Amygdala (tissue), 56 donors: ENCODE measurements at regions not wholly inside any gene's neighbourhood (a gene's known extent, or its start where the extent isn't known, plus 50 kb on each side); places are given as distances from the start of the nearest gene placed in this dataset.
"Not testable (repeated sequence)": the region's sequence is repeated elsewhere in the genome, so short reads cannot be mapped to it uniquely, and the experiment has no call there.

Experiments
- DNase-seq, 56 donors: peaks; one replicate each; lab custom pipeline; 2025; lab: John Stamatoyannopoulos, UW

- no peak for DNase-seq
Measured at GRCh38 chr16:48011466-48011865, 144.3 kb downstream of the ABCC12 start.

DNA sequence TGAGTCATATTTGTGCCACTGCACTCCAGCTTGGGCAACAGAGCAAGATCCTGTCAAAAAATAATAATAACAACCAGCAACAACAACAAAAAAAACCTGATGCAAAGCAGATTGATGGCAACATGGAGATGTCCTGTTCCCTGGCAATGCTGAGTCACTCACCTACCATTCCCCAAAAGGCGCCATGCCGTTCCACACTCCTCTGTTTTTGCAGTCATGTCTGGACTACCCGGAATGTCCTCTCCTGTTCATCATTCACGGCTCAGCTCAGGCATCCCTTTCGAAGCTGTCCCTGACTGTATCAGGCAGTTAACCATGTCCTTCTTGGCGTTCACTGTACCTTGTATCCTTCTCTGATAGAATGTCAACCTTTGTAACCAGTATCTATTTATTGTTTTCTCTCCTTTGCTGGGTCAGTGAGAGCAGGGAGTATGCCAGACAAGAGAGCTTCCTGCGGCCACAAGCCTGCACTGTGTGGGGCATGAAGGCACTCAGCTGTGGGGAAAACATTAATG is 147.7 kb downstream of the ABCC12 start:
- DNase-seq: no peak

DNA sequence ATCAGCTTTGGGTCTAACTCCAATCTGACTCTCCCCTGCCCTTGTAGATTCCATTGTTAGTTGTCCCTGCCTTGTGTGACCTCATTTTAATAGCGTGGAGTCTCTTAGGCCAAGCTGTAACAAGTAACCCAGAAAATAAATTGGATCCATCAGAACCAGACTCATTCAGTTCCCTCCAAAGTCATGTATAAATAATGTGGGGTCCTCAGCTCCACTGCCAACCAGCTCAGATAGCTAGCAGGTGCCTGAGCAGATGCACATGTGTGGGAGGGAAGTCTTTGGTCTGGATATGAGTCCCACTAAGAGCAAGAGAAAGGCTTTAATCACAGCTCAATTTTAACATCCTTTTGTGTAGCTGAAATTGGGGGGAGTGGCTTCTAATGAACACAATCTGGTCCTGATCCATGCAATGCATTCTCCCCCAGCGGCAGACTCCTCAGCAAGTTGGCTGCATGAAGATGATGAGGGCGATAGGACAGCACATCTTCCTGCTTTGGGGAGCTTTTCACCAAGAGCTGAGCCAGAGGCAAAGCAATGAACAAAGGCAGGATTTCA is 151.6 kb downstream of the ABCC12 start:
- no peak for DNase-seq

- DNase-seq: no peak
Measured at GRCh38 chr16:48003206-48003907, 152.4 kb downstream of the ABCC12 start.

DNA sequence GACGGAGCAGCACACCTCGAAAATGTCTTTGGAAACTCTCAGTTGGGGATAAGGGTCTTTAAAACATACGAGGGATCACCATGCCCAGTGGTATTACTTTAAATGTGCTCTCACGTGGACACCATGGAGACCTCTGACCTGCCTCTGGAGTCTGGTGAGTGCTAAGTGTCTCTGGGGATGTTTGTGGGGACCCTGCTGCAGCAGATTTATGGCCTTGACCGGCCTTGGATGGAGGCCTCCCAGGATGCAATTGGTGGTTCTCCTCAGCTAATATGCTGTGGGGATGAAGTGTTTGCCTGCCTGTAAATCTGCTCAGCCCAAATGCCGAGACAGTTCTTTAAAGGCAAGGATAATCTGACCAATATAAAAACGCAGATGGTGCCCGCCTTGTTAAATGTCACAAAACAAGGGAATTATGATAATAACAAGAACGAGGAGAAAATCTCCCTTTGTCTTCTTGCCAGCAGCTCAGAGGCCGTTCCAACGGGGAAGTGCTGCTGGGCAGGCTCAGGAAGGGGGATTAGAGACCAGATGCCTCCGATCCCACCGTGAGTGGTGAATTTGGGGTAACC is 154.4 kb downstream of the ABCC12 start:
- no peak for DNase-seq

GRCh38 chr16:48000622-48001021 is 155.2 kb downstream of the ABCC12 start:
- DNase-seq: no peak

DNA sequence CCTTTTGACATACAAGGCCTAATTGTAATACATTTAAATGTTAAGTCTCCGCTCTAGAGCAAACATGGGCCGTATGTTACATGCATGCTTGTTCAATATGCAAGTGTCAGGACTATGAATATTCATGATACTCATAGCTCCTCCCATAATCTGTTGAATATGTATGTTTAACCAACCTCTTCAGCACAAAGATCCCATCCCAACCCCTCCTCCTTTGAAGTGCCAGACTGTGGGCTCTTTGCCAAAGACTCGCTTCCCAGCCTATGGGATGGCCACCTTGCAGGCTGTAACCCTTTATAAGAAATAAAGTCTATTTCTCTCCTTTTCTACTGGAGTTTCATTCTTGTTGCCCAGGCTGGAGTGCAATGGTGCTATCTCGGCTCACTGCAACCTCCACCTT is 156.2 kb downstream of the ABCC12 start:
- no peak for DNase-seq

DNA sequence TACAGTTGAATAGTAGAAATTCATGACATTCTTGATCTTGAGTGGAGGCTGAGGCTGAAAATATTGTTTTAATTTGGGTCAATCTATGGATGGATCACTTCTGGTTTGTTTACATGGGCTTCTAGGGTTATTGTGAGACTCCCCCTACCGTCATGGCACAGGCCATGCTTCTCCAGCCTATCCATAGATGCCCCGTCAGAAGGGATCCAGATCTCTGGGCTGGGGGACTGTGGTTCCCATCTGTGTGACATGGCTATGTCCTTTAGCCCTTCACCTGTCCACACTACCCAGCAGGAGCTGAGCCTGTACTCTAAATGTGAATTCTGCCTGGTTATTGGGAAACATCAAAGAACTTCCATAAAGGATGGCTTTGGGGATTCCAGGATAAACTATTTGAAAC is 160.4 kb downstream of the ABCC12 start:
- DNase-seq: no peak

GRCh38 chr16:47991491-47991890 is 164.3 kb downstream of the ABCC12 start:
- DNase-seq: no peak

DNA sequence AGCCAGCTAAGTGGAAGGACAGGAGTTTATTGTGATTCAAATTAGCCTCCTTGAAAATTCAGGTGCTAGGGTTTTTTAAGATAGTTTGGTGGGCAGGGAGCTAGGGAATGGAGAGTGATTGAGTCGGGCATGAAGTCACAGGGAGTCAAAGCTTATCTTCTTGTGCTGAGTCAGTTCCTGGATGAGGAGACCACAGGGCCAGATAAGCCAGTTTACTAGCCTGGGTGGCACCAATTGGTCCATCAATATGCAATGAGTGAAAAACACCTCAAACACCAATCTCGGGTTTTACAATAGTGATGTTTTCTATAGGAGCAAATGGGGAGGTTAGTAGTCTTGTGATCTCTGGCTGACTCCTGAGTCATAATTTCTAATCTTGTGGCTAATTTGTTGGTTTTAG is 165.1 kb downstream of the ABCC12 start:
- no peak for DNase-seq

DNA sequence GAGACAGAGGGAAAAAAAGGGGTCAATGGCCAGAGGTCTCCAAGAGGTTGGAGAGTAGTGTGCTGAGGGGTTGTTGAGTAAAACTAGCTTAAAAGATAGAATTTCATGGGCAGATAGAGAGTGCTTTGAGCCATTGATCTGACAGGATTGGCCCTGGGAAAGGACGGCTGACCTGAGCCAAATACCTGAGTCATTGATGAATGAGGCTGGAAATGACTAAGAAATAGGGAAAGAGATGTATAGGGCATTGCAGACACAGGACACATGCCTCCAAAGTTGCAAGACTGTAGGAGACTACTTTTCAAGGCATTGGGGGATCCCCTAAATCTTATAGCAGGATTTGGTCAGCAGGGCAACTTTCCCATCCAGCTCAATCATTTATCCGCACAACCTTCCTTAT is 168.7 kb downstream of the ABCC12 start:
- no peak for DNase-seq

DNA sequence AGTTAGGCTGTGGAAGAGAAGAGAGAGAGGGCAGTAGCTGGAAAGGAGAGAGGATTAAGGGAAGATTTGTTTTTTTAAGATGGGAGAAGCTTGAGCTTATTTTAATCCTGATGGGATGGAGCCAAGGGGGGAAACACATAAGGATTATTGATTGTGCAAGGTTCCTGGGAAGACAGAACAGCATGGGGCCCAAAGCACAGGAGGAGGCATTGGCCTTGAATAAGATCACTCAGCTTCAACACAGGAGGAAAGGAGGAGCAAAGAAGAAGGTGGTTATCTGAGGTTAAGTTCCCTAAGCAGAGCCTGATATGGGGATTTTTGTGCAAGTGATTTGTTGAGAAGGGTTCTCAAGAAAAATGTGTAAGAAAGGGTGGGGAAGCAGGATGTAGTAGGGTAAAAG is 169.8 kb downstream of the ABCC12 start:
- DNase-seq: no peak

DNA sequence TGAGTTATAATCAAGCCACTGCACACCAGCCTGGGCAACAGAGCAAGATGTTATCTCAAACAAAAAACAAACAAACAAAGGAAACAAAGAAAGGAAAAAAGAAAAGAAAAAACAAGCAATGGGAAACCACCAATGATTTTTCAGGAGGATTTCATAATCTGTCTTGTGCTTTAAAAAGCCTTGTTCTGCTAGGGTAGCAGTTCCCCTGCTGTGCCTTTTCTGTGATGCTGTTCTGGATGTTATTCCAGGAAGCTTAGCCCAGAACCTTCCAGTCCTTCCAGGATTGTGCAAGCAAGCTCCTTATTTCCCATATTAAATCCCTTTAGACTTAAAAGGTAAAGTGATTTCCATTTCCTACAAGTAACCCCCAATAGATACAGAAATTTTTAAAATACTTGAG is 171.1 kb downstream of the ABCC12 start:
- no peak for DNase-seq

DNA sequence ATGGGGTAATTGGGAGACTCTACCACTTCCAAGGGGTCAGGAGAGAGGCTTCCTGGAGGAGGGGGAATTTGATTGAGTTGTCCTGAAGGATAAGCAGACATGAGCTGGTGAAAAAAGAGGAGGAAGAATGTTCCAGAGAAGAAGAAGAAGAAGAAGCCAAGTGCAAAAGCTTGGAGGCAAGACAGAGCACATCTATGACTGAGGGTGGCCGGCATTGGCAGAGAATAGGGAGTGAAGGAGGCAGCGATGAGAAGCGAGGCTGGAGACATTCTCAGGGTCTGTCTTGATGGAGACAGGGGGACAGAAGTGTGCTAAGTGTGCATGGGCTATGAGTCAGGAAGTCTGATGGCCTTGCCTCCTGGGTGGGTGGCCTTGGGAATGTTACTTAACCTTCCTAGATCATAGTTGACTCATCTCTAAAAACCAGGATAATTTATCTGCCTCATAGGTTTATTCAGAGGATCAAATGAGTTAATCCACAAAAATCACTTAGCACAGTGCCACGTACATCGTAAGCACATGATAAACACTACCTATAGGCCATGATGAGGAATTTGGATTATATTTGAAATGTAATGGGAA is 171.7 kb downstream of the ABCC12 start:
- no peak for DNase-seq

GRCh38 chr16:47980212-47980611 is 175.6 kb downstream of the ABCC12 start:
- no peak for DNase-seq

GRCh38 chr16:47979616-47980182 is 176.1 kb downstream of the ABCC12 start:
- no peak for DNase-seq

DNA sequence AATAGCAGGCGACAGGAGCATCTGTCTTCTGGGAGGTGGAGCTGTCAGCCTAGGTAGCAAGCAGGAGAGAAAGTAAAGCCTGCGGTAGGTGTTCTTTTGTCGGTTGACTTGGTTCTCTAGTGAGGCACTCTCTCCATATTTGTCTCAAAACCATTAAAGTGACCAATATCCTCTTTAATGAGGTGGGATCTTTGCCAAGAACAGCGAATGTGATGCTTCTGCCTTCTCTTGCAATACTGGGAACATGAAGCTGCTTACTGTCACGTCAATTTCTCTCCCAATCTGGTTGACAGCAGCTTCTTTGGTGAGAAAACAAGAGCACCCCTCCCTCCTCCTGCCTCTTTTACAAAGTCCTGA is 176.7 kb downstream of the ABCC12 start:
- DNase-seq: no peak

- no peak for DNase-seq
Measured at GRCh38 chr16:47978491-47979163, 177.2 kb downstream of the ABCC12 start.

DNA sequence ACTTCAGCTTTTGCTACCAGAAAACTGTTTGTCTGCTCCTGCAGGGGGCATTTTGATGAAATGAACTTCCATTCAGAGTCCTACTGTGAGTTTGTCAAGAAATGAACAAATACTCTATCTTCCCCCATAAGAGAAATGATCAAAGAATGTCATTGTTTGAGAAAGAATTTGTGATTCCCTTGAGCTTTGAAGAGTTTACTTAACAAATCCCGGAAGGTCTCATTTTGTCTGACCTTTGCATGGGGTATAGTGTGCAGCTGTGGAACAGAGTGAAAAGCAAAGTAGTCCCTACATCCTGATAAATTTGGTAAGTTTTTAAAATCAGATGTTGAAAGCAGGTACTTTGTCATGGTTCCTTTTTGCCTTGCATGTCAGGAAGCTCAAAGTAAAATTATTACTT is 178.0 kb downstream of the ABCC12 start:
- DNase-seq: no peak

GRCh38 chr16:47976636-47977210 is 179.1 kb downstream of the ABCC12 start:
- no peak for DNase-seq

DNA sequence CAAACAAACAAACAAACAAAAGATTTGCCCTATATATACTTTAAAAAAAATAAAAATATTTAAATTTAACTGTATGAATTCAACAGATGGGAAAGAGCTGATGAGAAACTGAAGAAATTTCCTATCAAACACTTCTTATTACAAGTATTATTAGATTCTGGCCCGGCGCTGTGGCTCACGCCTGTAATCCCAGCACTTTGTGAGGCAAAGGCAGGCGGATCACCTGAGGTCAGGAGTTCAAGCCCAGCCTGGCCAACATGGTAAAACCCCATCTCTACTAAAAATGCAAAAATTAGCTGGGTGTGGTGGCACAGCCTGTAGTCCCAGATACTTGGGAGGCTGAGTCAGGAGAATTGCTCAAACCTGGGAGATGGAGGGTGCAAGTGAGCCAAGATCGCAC is 180.8 kb downstream of the ABCC12 start:
- not testable (repeated sequence) for DNase-seq
